ENCODE measurements at regions not wholly inside any gene's neighbourhood (a gene's known extent, or its start where the extent isn't known, plus 50 kb on each side); places are given as distances from the start of the nearest gene placed in this dataset.
"Not testable (repeated sequence)": the region's sequence is repeated elsewhere in the genome, so short reads cannot be mapped to it uniquely, and the experiment has no call there.

- Histone ChIP-seq H3K4me1 (no peaks in the 10 kb centered on the region), H3K9me3 (no peaks in the 10 kb centered on the region), H3K27me3 (no peaks in the 10 kb centered on the region), H3K4me3 (no peak overlapping the region), H3K36me3 (no peaks in the 10 kb centered on the region), H3K27ac (no peak overlapping the region)
- intact Hi-C loops (cut with DNase I): no loop called here
- no peak for DNase-seq (ENCODE audit: low spot score in 2 of 2)
- no peak for TF ChIP-seq CTCF (IDR thresholded peaks at IDR 0.05)
These were observed 72.5 kb downstream of the FAM50B start for GRCh38 chr6:3921663-3922062.

GRCh38 chr6:3922619-3923018, 73.4 kb downstream of the FAM50B start:
- intact Hi-C loops (cut with DNase I); H3K4me1 ChIP-seq; DNase-seq (ENCODE audit: low spot score in 2 of 2); H3K27ac ChIP-seq; H3K4me3 ChIP-seq; H3K9me3 ChIP-seq; H3K27me3 ChIP-seq; H3K36me3 ChIP-seq: not testable (repeated sequence)

- H3K27ac ChIP-seq; intact Hi-C loops (cut with DNase I); H3K9me3 ChIP-seq; H3K4me3 ChIP-seq; H3K36me3 ChIP-seq; H3K27me3 ChIP-seq; DNase-seq (ENCODE audit: low spot score in 2 of 2); H3K4me1 ChIP-seq: not testable (repeated sequence)
These were observed 76.3 kb downstream of the FAM50B start for GRCh38 chr6:3925223-3926149.

- intact Hi-C loops (cut with DNase I): no loop called here
- Histone ChIP-seq H3K4me1 (peaks cover 0 to 4% of the 10 kb centered on the region in 2 donors), H3K9me3 (no peaks in the 10 kb centered on the region), H3K27me3 (no peaks in the 10 kb centered on the region), H3K36me3 (no peaks in the 10 kb centered on the region), H3K27ac (no peak overlapping the region), H3K4me3 (no peak overlapping the region)
- no peak for DNase-seq (ENCODE audit: low spot score in 2 of 2)
- TF ChIP-seq CTCF (IDR thresholded peaks at IDR 0.05): no peak
These were observed 76.9 kb downstream of the FAM50B start for GRCh38 chr6:3926150-3926482.

GRCh38 chr6:3928111-3928510, 78.9 kb downstream of the FAM50B start:
- H3K27ac ChIP-seq: peak overlapping the region in 1 of 2 donors; percentile 39
- no peaks in the 10 kb centered on the region for H3K36me3 ChIP-seq
- intact Hi-C loops (cut with DNase I): loop anchor here (2.0 kb wide), 1 partner anchor 13 kb away; no protein-coding TSS in a partner anchor
- H3K4me1 ChIP-seq: peaks cover 0 to 4% of the 10 kb centered on the region in 2 donors
- H3K27me3 ChIP-seq: no peaks in the 10 kb centered on the region
- no peaks in the 10 kb centered on the region for H3K9me3 ChIP-seq
- no peak for TF ChIP-seq CTCF (IDR thresholded peaks at IDR 0.05)
- DNase-seq (ENCODE audit: low spot score in 2 of 2): no peak
- H3K4me3 ChIP-seq: no peak overlapping the region

GRCh38 chr6:3929281-3929798, 80.2 kb downstream of the FAM50B start:
- peak overlapping the region; percentile 39 to 52 for H3K27ac ChIP-seq
- TF ChIP-seq CTCF (IDR thresholded peaks at IDR 0.05): no peak
- no peaks in the 10 kb centered on the region for H3K27me3 ChIP-seq
- no peaks in the 10 kb centered on the region for H3K9me3 ChIP-seq
- no peak overlapping the region for H3K4me3 ChIP-seq
- peaks cover 0 to 9% of the 10 kb centered on the region in 2 donors for H3K4me1 ChIP-seq
- intact Hi-C loops (cut with DNase I): loop anchor here (2.0 kb wide), 1 partner anchor 15 kb away; no protein-coding TSS in a partner anchor
- DNase-seq (ENCODE audit: low spot score in 2 of 2): no peak
- no peaks in the 10 kb centered on the region for H3K36me3 ChIP-seq
